GM13977 (cell line): ENCODE measurements at regions not wholly inside any gene's neighbourhood (a gene's known extent, or its start where the extent isn't known, plus 50 kb on each side); places are given as distances from the start of the nearest gene placed in this dataset.

Experiments
- DNase-seq: peaks from one replicate; pipeline ENCODE4 v3.0.0; 2012; ENCODE audit warnings: low spot score
- CTCF ChIP-seq: IDR thresholded peaks from 2 replicates; pipeline ENCODE4 v1.5.1; 2012; ENCODE audit warnings: mild to moderate bottlenecking, control low read depth; ENCODE audit not compliant: insufficient read depth; ENCODE audit errors: extremely low read depth, missing control alignments
- in situ Hi-C: fragments of 300-500 bp; cut with MboI; formaldehyde crosslinking; loops from one replicate; pipeline ENCODE4 v1.12.0; 2022; ENCODE audit warnings: low sequenced_read_pairs, low pct_unique_long_range_greater_than_20kb, mixed read lengths, inconsistent platforms; ENCODE audit not compliant: unreplicated experiment

- no peak for DNase-seq
- in situ Hi-C loops: no loop called here
- TF ChIP-seq CTCF: no peak
Observed at GRCh38 chr9:86589730-86590129, 235.5 kb upstream of the TUT7 start.

- no peak for DNase-seq
- no peak for TF ChIP-seq CTCF
- in situ Hi-C loops: no loop called here
Observed at GRCh38 chr9:86589273-86589672, 235.1 kb upstream of the TUT7 start.

GRCh38 chr9:86586144-86586494 is 231.9 kb upstream of the TUT7 start:
- TF ChIP-seq CTCF: no peak
- no peak for DNase-seq
- in situ Hi-C loops: no loop called here

GRCh38 chr9:86585422-86586143 is 231.4 kb upstream of the TUT7 start:
- TF ChIP-seq CTCF: no peak
- DNase-seq: no peak
- in situ Hi-C loops: no loop called here

GRCh38 chr9:86580688-86581087 is 226.5 kb upstream of the TUT7 start:
- no peak for TF ChIP-seq CTCF
- DNase-seq: no peak
- in situ Hi-C loops: no loop called here

GRCh38 chr9:86578722-86579121 is 224.5 kb upstream of the TUT7 start:
- no peak for TF ChIP-seq CTCF
- no peak for DNase-seq
- in situ Hi-C loops: no loop called here
